Heart right ventricle (tissue), 16 donors: ENCODE measurements at regions not wholly inside any gene's neighbourhood (a gene's known extent, or its start where the extent isn't known, plus 50 kb on each side); places are given as distances from the start of the nearest gene placed in this dataset.

ENCODE experiments used
- ATAC-seq, 8 donors: fragments of 200-7000 bp; cut with Tn5 transposase; one replicate each; pipeline ENCODE4 v1.9.1; 2020; ENCODE audit warnings: mild to moderate bottlenecking in 8 of 8, moderate library complexity in 8 of 8, moderate number of reproducible peaks in 1 of 8
- DNase-seq, 2 donors: peaks; one replicate each; pipeline ENCODE4 v3.0.0-alpha.2; 2020
- H3K27ac ChIP-seq, 10 donors: fragments of 200-600 bp; sonication (generic) in 2 of 10; one replicate each; pipeline versions ENCODE4 v1.5.0 to v1.8.0; 2020 to 2022; ENCODE audit warnings: mild to moderate bottlenecking in 3 of 10
- H3K27me3 ChIP-seq, 7 donors: fragments of 200-600 bp; one replicate each; pipeline ENCODE4 v1.8.0; 2021 to 2022; ENCODE audit warnings: mild to moderate bottlenecking in 2 of 7
- H3K36me3 ChIP-seq, 9 donors: fragments of 200-600 bp; sonication (generic) in 1 of 9; one replicate each; pipeline versions ENCODE4 v1.5.0 to v1.8.0; 2020 to 2022; ENCODE audit warnings: mild to moderate bottlenecking in 2 of 9
- H3K4me1 ChIP-seq, 9 donors: fragments of 200-600 bp; sonication (generic) in 1 of 9; one replicate each; pipeline versions ENCODE4 v1.5.0 to v1.8.0; 2020 to 2022; ENCODE audit warnings: mild to moderate bottlenecking in 4 of 9
- H3K4me3 ChIP-seq, 10 donors: fragments of 200-600 bp; sonication (generic) in 2 of 10; one replicate each; pipeline versions ENCODE4 v1.5.0 to v1.8.0; 2020 to 2022; ENCODE audit warnings: mild to moderate bottlenecking in 7 of 10, moderate library complexity in 2 of 10
- H3K9me3 ChIP-seq, 11 donors: fragments of 200-600 bp in 10 of 11; sonication (generic) in 2 of 11; one replicate each; pipeline versions ENCODE4 v1.5.0 to v1.8.0; 2013 to 2022; ENCODE audit warnings: mild to moderate bottlenecking in 2 of 11, control low read depth in 1 of 11, moderate library complexity in 1 of 11
- CTCF ChIP-seq, 9 donors: fragments of 200-600 bp; sonication (generic) in 2 of 9; IDR thresholded peaks; one replicate each; pipeline versions ENCODE4 v1.5.0 to v1.8.0; 2021 to 2022; ENCODE audit warnings: antibody characterized with exemption in 9 of 9, mild to moderate bottlenecking in 5 of 9, moderate library complexity in 1 of 9
- WGBS, 2 donors: extraction: QIAGEN DNeasy Blood & Tissue Kit; methylation state at CpG; one replicate each; pipeline ENCODE4 v1.1.7; 2013; ENCODE audit warnings: inconsistent platforms in 1 of 2; 5-methylcytosine and 5-hydroxymethylcytosine counted together
- intact Hi-C, 10 donors: fragments of 100-400 bp; cut with DNase I; formaldehyde crosslinking; loops; one replicate each; pipeline versions ENCODE4 v1.11.1 to v1.14.2; 2022
- donor health status: Arrhythmogenic right ventricular cardiomyopathy.
- donor health status: ischemic (EF 13 %, LVEDD 7.1; RV severe dilation, severe dysfunction).
- donor health status: healthy with polysubstance abuse.
- donor health status: DM: no; HTN: yes; CAD: no.
- donor health status: DM: no; HTN: no; CAD: no.
- donor health status: ischemic (EF 25% LVEDD 6.9; RV normal size, moderate dysfunction).
- donor health status: ischemic (EF 25% LVEDD 5.7; RV mildly dilated, moderate dysfunction).
- donor health status: healthy.
- donor health status: DM: yes; HTN: yes; CAD: no.
- donor health status: Ischemic cardiomyopathy.
- donor health status: ischemic (EF 35%, LVEDD 5.7; RV mildly dilated, moderate dysfunction).
- donor health status: nonischemic (EF 11% LVEDD 7.7; RV severe dilation, severe dysfunction).
- donor health status: DM: yes; HTN: yes; CAD: no.
- donor health status: PGD.
- donor health status: ischemic (EF 29% LVEDD 5.4; RV normal size, mild dysfunction).
- donor health status: nonischemic (EF 23%, LVEDD 6.1; RV moderate dilation, normal function).

GRCh38 chr11:70865356-70865755 is 387.0 kb downstream of the SHANK2 start:
- Histone ChIP-seq H3K27ac (no peak overlapping the region), H3K27me3 (peaks cover 0 to 45% (median 30%) of the 10 kb centered on the region in 7 donors), H3K4me3 (no peak overlapping the region), H3K9me3 (no peaks in the 10 kb centered on the region), H3K36me3 (no peaks in the 10 kb centered on the region), H3K4me1 (no peaks in the 10 kb centered on the region)
- ATAC-seq (no peak), DNase-seq (no peak)
- TF ChIP-seq CTCF (IDR thresholded peaks at IDR 0.05) = no peak
- WGBS, 2 donors = 87% methylated on average over 10 of the region's 10 CpGs
- intact Hi-C loops = no loop called here

GRCh38 chr11:70866834-70867233 is 385.5 kb downstream of the SHANK2 start:
- H3K27ac ChIP-seq = no peak overlapping the region
- no peak for TF ChIP-seq CTCF (IDR thresholded peaks at IDR 0.05)
- no peaks in the 10 kb centered on the region for H3K9me3 ChIP-seq
- H3K4me3 ChIP-seq = no peak overlapping the region
- no peak for DNase-seq
- H3K27me3 ChIP-seq = peaks cover 0 to 50% (median 37%) of the 10 kb centered on the region in 7 donors
- H3K36me3 ChIP-seq = no peaks in the 10 kb centered on the region
- intact Hi-C loops = no loop called here
- no peaks in the 10 kb centered on the region for H3K4me1 ChIP-seq
- WGBS, 2 donors = 64 to 67% methylated on average over 9 of the region's 9 CpGs
- no peak for ATAC-seq

GRCh38 chr11:70867281-70868047 is 384.9 kb downstream of the SHANK2 start:
- no peaks in the 10 kb centered on the region for H3K4me1 ChIP-seq
- DNase-seq (no peak), ATAC-seq (no peak)
- WGBS, 2 donors = 82% methylated on average over 25 of the region's 25 CpGs
- TF ChIP-seq CTCF (IDR thresholded peaks at IDR 0.05) = no peak
- no peak overlapping the region for H3K27ac ChIP-seq
- peaks cover 0 to 55% (median 42%) of the 10 kb centered on the region in 7 donors for H3K27me3 ChIP-seq
- no peak overlapping the region for H3K4me3 ChIP-seq
- H3K36me3 ChIP-seq = no peaks in the 10 kb centered on the region
- no peaks in the 10 kb centered on the region for H3K9me3 ChIP-seq
- intact Hi-C loops = no loop called here

GRCh38 chr11:70868341-70868885 is 384.0 kb downstream of the SHANK2 start:
- 81 to 82% methylated on average over 8 of the region's 8 CpGs for WGBS, 2 donors
- peaks cover 0 to 64% (median 44%) of the 10 kb centered on the region in 7 donors for H3K27me3 ChIP-seq
- no peaks in the 10 kb centered on the region for H3K36me3 ChIP-seq
- ATAC-seq (no peak), DNase-seq (no peak)
- no peaks in the 10 kb centered on the region for H3K9me3 ChIP-seq
- no peak overlapping the region for H3K27ac ChIP-seq
- no peak overlapping the region for H3K4me3 ChIP-seq
- peaks cover 0 to 4% (median 0%) of the 10 kb centered on the region in 9 donors for H3K4me1 ChIP-seq
- intact Hi-C loops = no loop called here
- no peak for TF ChIP-seq CTCF (IDR thresholded peaks at IDR 0.05)
